HL-60 (cell line): ENCODE measurements at regions not wholly inside any gene's neighbourhood (a gene's known extent, or its start where the extent isn't known, plus 50 kb on each side); places are given as distances from the start of the nearest gene placed in this dataset.

Experiments used
- DNase-seq, 2 experiments: peaks; one replicate each; pipeline ENCODE4 v3.0.0-alpha.2; 2010 to 2020; ENCODE audit warnings: low read depth in 1 of 2, low spot score in 1 of 2
- H3K27ac ChIP-seq: fragments of 250-450 bp; sonication (Bioruptor Pico); replicated peaks from 2 replicates; pipeline ENCODE4 v1.5.1; 2020; ENCODE audit warnings: mild to moderate bottlenecking, moderate library complexity
- H3K27me3 ChIP-seq: fragments of 250-450 bp; sonication (Bioruptor Pico); 2 replicates; pipeline ENCODE4 v1.5.1; 2021; ENCODE audit warnings: mild to moderate bottlenecking, moderate library complexity; ENCODE audit not compliant: insufficient read depth, poor library complexity, severe bottlenecking
- H3K4me3 ChIP-seq: replicated peaks from 2 replicates; pipeline ENCODE4 v1.5.1; 2011; ENCODE audit warnings: mild to moderate bottlenecking, control low read depth, low read length; ENCODE audit not compliant: insufficient read depth
- CTCF ChIP-seq: IDR thresholded peaks from one replicate; pipeline ENCODE4 v1.5.1; 2011; ENCODE audit warnings: low read length, control low read depth, inconsistent platforms; ENCODE audit not compliant: insufficient read depth
- GABPA ChIP-seq: IDR thresholded peaks from 2 replicates; pipeline ENCODE4 v1.6.1; 2012; ENCODE audit warnings: low read depth
- POLR2AphosphoS5 ChIP-seq: IDR thresholded peaks from 2 replicates; pipeline ENCODE4 v1.6.1; 2012; ENCODE audit warnings: low read depth
- REST ChIP-seq: IDR thresholded peaks from 2 replicates; pipeline ENCODE4 v1.6.1; 2012; ENCODE audit warnings: low read depth; ENCODE audit not compliant: insufficient replicate concordance
- SPI1 ChIP-seq: IDR thresholded peaks from 2 replicates; pipeline ENCODE4 v1.6.1; 2012; ENCODE audit warnings: low read depth, mild to moderate bottlenecking, borderline replicate concordance

DNA sequence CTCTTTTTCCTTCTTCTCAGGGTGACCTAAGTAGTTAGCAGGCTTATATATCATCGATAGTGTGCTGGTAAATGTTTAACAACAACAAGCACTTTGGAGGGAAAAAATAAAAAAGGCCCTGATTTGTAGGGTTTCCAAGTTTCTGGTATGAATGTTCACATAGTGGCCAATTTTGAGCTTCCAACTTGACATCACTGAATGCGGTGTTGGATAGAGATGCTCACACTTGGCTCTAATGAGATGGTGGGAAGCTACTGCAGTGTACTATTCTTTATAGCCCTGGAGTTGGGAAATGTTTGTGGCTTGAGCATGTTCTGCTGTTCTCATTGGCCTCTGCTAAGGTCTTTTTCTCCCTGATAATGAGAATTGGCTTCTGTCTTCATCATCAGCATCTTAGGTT is 875.3 kb downstream of the PCDH7 start:
- Histone ChIP-seq H3K27ac (no peak overlapping the region), H3K27me3 (no peaks in the 10 kb centered on the region), H3K4me3 (no peak overlapping the region)
- DNase-seq = no peak
- TF ChIP-seq SPI1 = no peak
- no peak for TF ChIP-seq POLR2AphosphoS5
- no peak for TF ChIP-seq REST
- no peak for TF ChIP-seq CTCF
- TF ChIP-seq GABPA = no peak

GRCh38 chr4:31598639-31599038 is 878.5 kb downstream of the PCDH7 start:
- TF ChIP-seq REST (no peak), SPI1 (no peak), CTCF (no peak), POLR2AphosphoS5 (no peak), GABPA (no peak)
- H3K4me3 ChIP-seq = no peak overlapping the region
- H3K27me3 ChIP-seq = no peaks in the 10 kb centered on the region
- DNase-seq = no peak
- no peak overlapping the region for H3K27ac ChIP-seq

DNA sequence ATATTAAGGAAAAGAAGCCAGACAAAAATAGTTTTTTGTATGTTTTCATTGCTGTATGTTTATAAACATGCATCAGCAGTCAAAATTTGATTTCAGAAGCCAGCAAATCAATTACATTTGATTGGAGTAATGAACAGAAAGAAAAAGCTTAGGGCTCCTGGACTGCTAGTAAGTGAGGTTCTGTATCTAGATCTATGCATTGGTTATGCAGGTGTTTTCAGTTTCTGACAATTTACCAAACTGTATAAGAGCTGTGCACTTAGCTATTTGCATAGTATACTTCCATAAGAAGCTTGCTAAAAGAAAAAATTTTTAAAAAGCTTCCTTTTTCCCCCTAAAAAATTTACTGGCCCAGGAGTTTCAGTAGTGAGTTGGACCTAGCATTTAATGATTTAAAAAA is 881.6 kb downstream of the PCDH7 start:
- no peaks in the 10 kb centered on the region for H3K27me3 ChIP-seq
- TF ChIP-seq CTCF (no peak), SPI1 (no peak), REST (no peak), GABPA (no peak), POLR2AphosphoS5 (no peak)
- no peak for DNase-seq
- H3K27ac ChIP-seq = no peak overlapping the region
- no peak overlapping the region for H3K4me3 ChIP-seq
